ENCODE measurements at regions not wholly inside any gene's neighbourhood (a gene's known extent, or its start where the extent isn't known, plus 50 kb on each side); places are given as distances from the start of the nearest gene placed in this dataset.

DNA sequence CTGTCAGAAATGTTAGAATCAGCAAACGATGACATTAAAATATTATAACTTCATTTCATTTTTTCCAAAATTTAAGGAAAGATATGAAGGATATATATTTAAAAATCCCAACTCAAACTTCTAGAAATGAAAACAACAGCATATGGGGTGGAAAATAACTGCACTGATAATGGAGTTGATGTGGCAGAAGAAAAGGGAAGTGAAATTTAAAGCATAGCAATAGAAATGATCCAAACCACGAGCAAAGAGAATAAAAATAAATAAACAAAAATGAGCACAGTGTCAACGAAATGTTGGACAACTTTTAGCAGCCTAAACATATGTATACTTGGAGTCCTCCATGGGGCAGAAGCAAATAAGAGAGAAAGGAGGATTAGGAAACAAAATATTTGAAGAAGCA lies 280.2 kb downstream of the KCNJ3 start:
- no peak overlapping the region for H2BK5ac ChIP-seq (ENCODE audit: low read depth, low read length)
- no peak overlapping the region for H3K23ac ChIP-seq (ENCODE audit: insufficient read length)
- no peak overlapping the region for H2AFZ ChIP-seq (ENCODE audit: low read length)
- H2BK120ac ChIP-seq (replicated peaks; ENCODE audit: low read depth, low read length): no peak overlapping the region
- H4K5ac ChIP-seq (ENCODE audit: insufficient read length, low read depth, low read length): no peak overlapping the region
- H3K9ac ChIP-seq (replicated peaks in 1 of 4; ENCODE audit: extremely low read depth in 1 of 4, low read depth in 3 of 4, low read length in 3 of 4): no peak overlapping the region
- no peak overlapping the region for H3K18ac ChIP-seq (ENCODE audit: extremely low read depth, low read length)
- no peak overlapping the region for H2BK20ac ChIP-seq (ENCODE audit: low read length)
- H3K79me1 ChIP-seq (ENCODE audit: low read depth, low read length): no peaks in the 10 kb centered on the region
- no peaks in the 10 kb centered on the region for H3K23me2 ChIP-seq (ENCODE audit: low read depth, low read length)
- POLR2A ChIA-PET (ENCODE audit: partially characterized antibody): no interaction called here
- H3K9me3 ChIP-seq (ENCODE audit: insufficient read depth in 2 of 2, low read depth in 1 of 2, low read length in 1 of 2): no peaks in the 10 kb centered on the region
- H4K20me1 ChIP-seq (replicated peaks in 1 of 2; ENCODE audit: control insufficient read depth in 1 of 2, insufficient read depth in 2 of 2, low read length in 2 of 2): no peaks in the 10 kb centered on the region
- 83% methylated on average over 3 of the region's 3 CpGs; no CpG with 5 or more reads in 1 of the 2 experiments for WGBS, 2 experiments (ENCODE audit: extremely low coverage in 1 of 2, insufficient coverage in 1 of 2, insufficient read length in 1 of 2, insufficient replicate concordance in 2 of 2, low coverage in 1 of 2, low lambda C conversion rate in 2 of 2, missing lambda C conversion rate in 1 of 2)
- no peak overlapping the region for H3K4me3 ChIP-seq (ENCODE audit: extremely low read depth in 1 of 4, insufficient read depth in 2 of 4, low read depth in 3 of 4, low read length in 4 of 4)
- H4K91ac ChIP-seq (replicated peaks; ENCODE audit: insufficient read length, low read length): no peak overlapping the region
- FAIRE-seq (no peak), DNase-seq (ENCODE audit: low read depth in 1 of 2, low spot score in 2 of 2) (no peak)
- no peak overlapping the region for H3K4me2 ChIP-seq (ENCODE audit: insufficient read depth in 1 of 2, low read depth in 2 of 2, low read length in 2 of 2)
- H3K4ac ChIP-seq (replicated peaks; ENCODE audit: insufficient read length, low read depth, low read length): no peak overlapping the region
- H3K36me3 ChIP-seq (ENCODE audit: control insufficient read depth in 2 of 4, insufficient read depth in 4 of 4, low read length in 3 of 4): no peaks in the 10 kb centered on the region
- H4K8ac ChIP-seq (ENCODE audit: extremely low read depth, insufficient read depth, low read length): no peak overlapping the region
- H3K14ac ChIP-seq (ENCODE audit: insufficient read length): no peak overlapping the region
- no peak overlapping the region for H3K56ac ChIP-seq (replicated peaks; ENCODE audit: insufficient read length, low read depth, low read length)
- TF ChIP-seq FOSL1 (IDR thresholded peaks at IDR 0.05; ENCODE audit: insufficient read depth, low read depth, low read length) (no peak), CHD1 (IDR thresholded peaks at IDR 0.05; ENCODE audit: low read depth, low read length) (no peak), NRF1 (IDR thresholded peaks at IDR 0.05; ENCODE audit: low read depth, low read length) (no peak), BACH1 (IDR thresholded peaks at IDR 0.05; ENCODE audit: low read length) (no peak), RXRA (IDR thresholded peaks at IDR 0.05; ENCODE audit: insufficient read depth, low read depth, low read length) (no peak)
- TF ChIP-seq, protein P1, sequence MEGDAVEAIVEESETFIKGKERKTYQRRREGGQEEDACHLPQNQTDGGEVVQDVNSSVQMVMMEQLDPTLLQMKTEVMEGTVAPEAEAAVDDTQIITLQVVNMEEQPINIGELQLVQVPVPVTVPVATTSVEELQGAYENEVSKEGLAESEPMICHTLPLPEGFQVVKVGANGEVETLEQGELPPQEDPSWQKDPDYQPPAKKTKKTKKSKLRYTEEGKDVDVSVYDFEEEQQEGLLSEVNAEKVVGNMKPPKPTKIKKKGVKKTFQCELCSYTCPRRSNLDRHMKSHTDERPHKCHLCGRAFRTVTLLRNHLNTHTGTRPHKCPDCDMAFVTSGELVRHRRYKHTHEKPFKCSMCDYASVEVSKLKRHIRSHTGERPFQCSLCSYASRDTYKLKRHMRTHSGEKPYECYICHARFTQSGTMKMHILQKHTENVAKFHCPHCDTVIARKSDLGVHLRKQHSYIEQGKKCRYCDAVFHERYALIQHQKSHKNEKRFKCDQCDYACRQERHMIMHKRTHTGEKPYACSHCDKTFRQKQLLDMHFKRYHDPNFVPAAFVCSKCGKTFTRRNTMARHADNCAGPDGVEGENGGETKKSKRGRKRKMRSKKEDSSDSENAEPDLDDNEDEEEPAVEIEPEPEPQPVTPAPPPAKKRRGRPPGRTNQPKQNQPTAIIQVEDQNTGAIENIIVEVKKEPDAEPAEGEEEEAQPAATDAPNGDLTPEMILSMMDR (IDR thresholded peaks at IDR 0.05; ENCODE audit: control extremely low read depth in 1 of 3, insufficient read depth in 1 of 3, low read depth in 1 of 3, low read length in 3 of 3): no peak
- TF ChIP-seq, protein P2, sequence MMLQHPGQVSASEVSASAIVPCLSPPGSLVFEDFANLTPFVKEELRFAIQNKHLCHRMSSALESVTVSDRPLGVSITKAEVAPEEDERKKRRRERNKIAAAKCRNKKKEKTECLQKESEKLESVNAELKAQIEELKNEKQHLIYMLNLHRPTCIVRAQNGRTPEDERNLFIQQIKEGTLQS (IDR thresholded peaks at IDR 0.05; ENCODE audit: insufficient read depth, low read depth, low read length): no peak
- CTCF ChIA-PET (ENCODE audit: partially characterized antibody): no interaction called here
- H3K27me3 ChIP-seq (replicated peaks in 1 of 4; ENCODE audit: control insufficient read depth in 3 of 4, extremely low read depth in 1 of 4, insufficient read depth in 3 of 4, low read length in 3 of 4): no peaks in the 10 kb centered on the region
- H2BK15ac ChIP-seq (ENCODE audit: low read length): no peak overlapping the region
- no peak overlapping the region for H2BK12ac ChIP-seq (ENCODE audit: low read depth, low read length)
- no peak overlapping the region for H3K27ac ChIP-seq (ENCODE audit: low read depth, low read length)
- no peaks in the 10 kb centered on the region for H3K79me2 ChIP-seq (ENCODE audit: control insufficient read depth in 1 of 2, insufficient read depth in 2 of 2, low read length in 2 of 2)
- no peak overlapping the region for H2AK5ac ChIP-seq (ENCODE audit: low read depth, low read length)
- no peaks in the 10 kb centered on the region for H3K4me1 ChIP-seq (replicated peaks in 1 of 4; ENCODE audit: control insufficient read depth in 3 of 4, insufficient read depth in 4 of 4, low read length in 3 of 4)

Data from H1 (cell line).